ENCODE measurements at regions not wholly inside any gene's neighbourhood (a gene's known extent, or its start where the extent isn't known, plus 50 kb on each side); places are given as distances from the start of the nearest gene placed in this dataset.

DNA sequence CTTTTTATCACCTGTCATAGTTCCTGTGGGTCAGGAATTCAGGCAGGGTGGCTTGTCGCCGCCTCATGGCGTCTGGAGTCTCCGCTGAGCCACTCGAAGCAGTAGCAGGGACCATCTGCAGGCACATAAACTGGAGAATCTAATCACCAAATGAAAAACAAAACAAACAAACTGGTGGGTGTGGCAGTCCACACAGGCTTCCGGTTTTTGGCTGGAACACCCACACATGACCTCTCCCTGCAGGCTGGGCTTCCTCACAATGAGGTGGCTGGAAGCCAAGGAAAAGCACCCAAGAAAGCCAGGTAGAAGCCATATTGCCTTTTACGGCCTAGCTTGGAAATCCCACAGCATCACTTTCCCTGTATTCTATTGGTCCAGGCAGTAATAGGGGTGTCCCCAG, 197.0 kb downstream of the SYK start:
- Histone ChIP-seq H3K4me1 (replicated peaks in 1 of 2) (no peaks in the 10 kb centered on the region), H3K27ac (no peak overlapping the region), H3K4me3 (no peak overlapping the region), H3K27me3 (no peaks in the 10 kb centered on the region), H3K9me3 (replicated peaks in 1 of 3) (no peaks in the 10 kb centered on the region), H3K36me3 (replicated peaks in 1 of 2) (no peaks in the 10 kb centered on the region)
- TF ChIP-seq, protein P1, sequence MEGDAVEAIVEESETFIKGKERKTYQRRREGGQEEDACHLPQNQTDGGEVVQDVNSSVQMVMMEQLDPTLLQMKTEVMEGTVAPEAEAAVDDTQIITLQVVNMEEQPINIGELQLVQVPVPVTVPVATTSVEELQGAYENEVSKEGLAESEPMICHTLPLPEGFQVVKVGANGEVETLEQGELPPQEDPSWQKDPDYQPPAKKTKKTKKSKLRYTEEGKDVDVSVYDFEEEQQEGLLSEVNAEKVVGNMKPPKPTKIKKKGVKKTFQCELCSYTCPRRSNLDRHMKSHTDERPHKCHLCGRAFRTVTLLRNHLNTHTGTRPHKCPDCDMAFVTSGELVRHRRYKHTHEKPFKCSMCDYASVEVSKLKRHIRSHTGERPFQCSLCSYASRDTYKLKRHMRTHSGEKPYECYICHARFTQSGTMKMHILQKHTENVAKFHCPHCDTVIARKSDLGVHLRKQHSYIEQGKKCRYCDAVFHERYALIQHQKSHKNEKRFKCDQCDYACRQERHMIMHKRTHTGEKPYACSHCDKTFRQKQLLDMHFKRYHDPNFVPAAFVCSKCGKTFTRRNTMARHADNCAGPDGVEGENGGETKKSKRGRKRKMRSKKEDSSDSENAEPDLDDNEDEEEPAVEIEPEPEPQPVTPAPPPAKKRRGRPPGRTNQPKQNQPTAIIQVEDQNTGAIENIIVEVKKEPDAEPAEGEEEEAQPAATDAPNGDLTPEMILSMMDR (IDR thresholded peaks at IDR 0.05) = no peak
- no peak for TF ChIP-seq POLR2A (IDR thresholded peaks at IDR 0.05)
- 75 to 87% (median 85%) methylated on average over 5 to 7 of the region's 7 CpGs for WGBS, 4 donors
- intact Hi-C loops (cut with DNase I) = no loop called here
- no peak for DNase-seq

DNA sequence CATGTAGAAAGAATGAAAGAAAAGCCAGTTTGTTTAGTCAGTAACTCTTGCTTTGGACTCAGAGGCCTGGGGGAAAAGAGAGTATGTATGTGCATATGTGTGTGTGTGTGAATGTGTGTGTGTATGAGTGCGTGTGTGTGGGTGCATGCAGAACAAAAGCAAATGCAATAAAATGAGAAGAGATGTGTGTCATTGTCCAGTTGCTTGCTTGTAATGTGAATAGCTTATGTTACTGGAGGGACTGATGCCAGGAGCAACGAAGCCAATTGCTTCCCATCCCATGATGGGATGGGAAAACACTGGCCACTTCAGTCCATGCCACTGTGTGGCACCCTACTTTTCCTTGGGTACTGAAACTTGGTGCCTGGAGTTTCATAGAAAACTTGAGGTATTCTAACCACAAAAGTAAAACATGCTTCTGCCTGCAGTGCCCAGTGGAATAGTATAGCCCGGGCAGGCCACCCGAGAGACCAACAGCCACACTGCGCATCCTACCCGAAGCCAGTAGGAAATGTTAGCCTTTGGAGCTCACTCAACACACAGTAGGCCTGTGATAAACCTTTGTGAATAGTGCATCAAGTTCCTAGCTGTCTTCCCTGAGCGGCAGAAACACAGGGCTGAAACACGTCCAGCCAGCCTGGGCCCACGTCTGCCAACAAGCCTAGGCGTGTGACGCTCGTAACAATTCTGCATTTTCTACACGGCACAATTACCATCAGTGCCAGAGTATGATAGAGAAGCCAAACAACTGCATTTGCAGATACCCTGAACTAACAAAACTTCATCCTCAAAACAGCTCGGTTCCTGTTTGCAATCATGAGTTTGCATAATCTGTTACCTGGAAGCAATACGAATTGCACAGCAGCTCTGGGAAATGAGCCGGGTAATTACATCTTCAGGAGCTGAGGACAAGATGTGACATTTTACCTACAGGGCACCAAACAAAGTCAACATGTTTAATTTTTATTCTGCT, 198.1 kb downstream of the SYK start:
- no peaks in the 10 kb centered on the region for H3K9me3 ChIP-seq (replicated peaks in 1 of 3)
- H3K27me3 ChIP-seq = no peaks in the 10 kb centered on the region
- WGBS, 4 donors = 88 to 92% (median 91%) methylated on average over 15 to 16 of the region's 16 CpGs
- intact Hi-C loops (cut with DNase I) = no loop called here
- H3K36me3 ChIP-seq (replicated peaks in 1 of 2) = no peaks in the 10 kb centered on the region
- no peak for TF ChIP-seq POLR2A (IDR thresholded peaks at IDR 0.05)
- TF ChIP-seq, protein P1 (IDR thresholded peaks at IDR 0.05) = no peak
- no peak overlapping the region for H3K27ac ChIP-seq
- H3K4me1 ChIP-seq (replicated peaks in 1 of 2) = no peaks in the 10 kb centered on the region
- no peak for DNase-seq
- H3K4me3 ChIP-seq = no peak overlapping the region

DNA sequence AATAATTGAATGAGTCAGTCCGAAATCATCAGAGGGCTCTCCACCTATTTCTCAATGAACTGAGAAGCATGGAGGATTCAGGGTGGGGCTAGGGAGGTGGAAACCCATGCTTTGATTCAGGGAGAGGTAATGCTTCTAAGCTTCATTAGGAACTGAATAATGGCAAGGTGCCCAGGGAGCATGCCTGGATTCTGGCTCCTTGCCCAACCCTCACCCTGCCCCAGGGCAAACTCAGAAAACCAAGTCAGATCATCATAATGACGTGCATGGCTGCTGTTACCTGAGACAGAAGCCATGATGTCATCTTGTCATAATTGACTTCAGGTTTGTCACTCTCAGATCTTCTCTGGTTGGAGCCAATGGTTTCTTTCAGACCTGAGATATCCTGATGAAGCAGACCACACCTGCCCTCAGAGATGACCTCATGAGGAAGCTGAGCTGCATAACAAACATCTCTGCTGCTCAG, 199.6 kb downstream of the SYK start:
- peak in 6 of 7 donors; percentile 14 to 72 (median 24) for DNase-seq
- H3K27ac ChIP-seq = no peak overlapping the region
- WGBS, 4 donors = 59 to 69% (median 62%) methylated on average over 2 of the region's 2 CpGs
- H3K36me3 ChIP-seq (replicated peaks in 1 of 2) = no peaks in the 10 kb centered on the region
- H3K4me3 ChIP-seq = no peak overlapping the region
- H3K9me3 ChIP-seq (replicated peaks in 1 of 3) = no peaks in the 10 kb centered on the region
- no peaks in the 10 kb centered on the region for H3K4me1 ChIP-seq (replicated peaks in 1 of 2)
- no peaks in the 10 kb centered on the region for H3K27me3 ChIP-seq
- intact Hi-C loops (cut with DNase I) = no loop called here
- TF ChIP-seq POLR2A (IDR thresholded peaks at IDR 0.05) = no peak
- TF ChIP-seq, protein P1 (IDR thresholded peaks at IDR 0.05) = no peak

DNA sequence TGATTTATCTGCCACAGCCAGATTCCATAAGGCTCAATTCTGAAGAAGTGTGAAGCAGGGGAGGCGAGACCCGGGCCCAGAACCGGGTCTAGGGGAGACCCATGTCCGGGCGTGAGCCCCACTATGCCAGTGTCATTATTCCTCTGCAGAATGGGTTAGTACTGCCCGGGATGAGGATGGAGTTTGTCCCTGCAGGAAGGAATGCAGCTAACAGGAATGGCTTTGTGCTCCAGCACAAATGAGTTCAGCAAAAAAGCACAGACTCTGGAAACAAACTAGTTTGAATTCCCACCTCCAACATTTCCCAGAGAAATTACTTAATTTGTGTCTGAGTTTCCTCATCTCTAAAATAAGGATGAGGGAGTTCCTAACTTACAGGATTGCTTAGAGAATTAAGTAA, 202.9 kb downstream of the SYK start:
- no peaks in the 10 kb centered on the region for H3K9me3 ChIP-seq (replicated peaks in 1 of 3)
- WGBS, 4 donors = 83 to 90% (median 85%) methylated on average over 6 of the region's 6 CpGs
- H3K4me3 ChIP-seq = no peak overlapping the region
- DNase-seq = no peak
- no peaks in the 10 kb centered on the region for H3K4me1 ChIP-seq (replicated peaks in 1 of 2)
- TF ChIP-seq, protein P1 (IDR thresholded peaks at IDR 0.05) = no peak
- no peak for TF ChIP-seq POLR2A (IDR thresholded peaks at IDR 0.05)
- no peaks in the 10 kb centered on the region for H3K27me3 ChIP-seq
- intact Hi-C loops (cut with DNase I) = no loop called here
- no peaks in the 10 kb centered on the region for H3K36me3 ChIP-seq (replicated peaks in 1 of 2)
- H3K27ac ChIP-seq = no peak overlapping the region
